Muscle of leg (tissue), 3 donors: ENCODE measurements at regions not wholly inside any gene's neighbourhood (a gene's known extent, or its start where the extent isn't known, plus 50 kb on each side); places are given as distances from the start of the nearest gene placed in this dataset.
A peak's percentile ranks its signal among the peaks of the same experiment; 100 is the strongest.

ENCODE experiments used
- DNase-seq: peaks from one replicate; pipeline ENCODE4 v3.0.0; 2013
- H3K27ac ChIP-seq: one replicate; pipeline ENCODE4 v1.5.1; 2013; ENCODE audit warnings: mild to moderate bottlenecking, low read length, control low read depth
- H3K27me3 ChIP-seq: one replicate; pipeline ENCODE4 v1.6.1; 2013; ENCODE audit warnings: low read length; ENCODE audit not compliant: control insufficient read depth, insufficient read depth
- H3K36me3 ChIP-seq: one replicate; pipeline ENCODE4 v1.6.1; 2013; ENCODE audit warnings: low read length; ENCODE audit not compliant: control insufficient read depth, insufficient read depth
- H3K4me1 ChIP-seq: one replicate; pipeline ENCODE4 v1.6.1; 2013; ENCODE audit warnings: low read length; ENCODE audit not compliant: control insufficient read depth, insufficient read depth
- H3K4me3 ChIP-seq: one replicate; pipeline ENCODE4 v1.5.1; 2013; ENCODE audit warnings: low read length, control low read depth
- H3K9me3 ChIP-seq: replicated peaks from 2 replicates; pipeline ENCODE4 v1.6.1; 2013; ENCODE audit warnings: low read depth, low read length; ENCODE audit not compliant: control insufficient read depth
- WGBS: methylation state at CpG from one replicate; pipeline ENCODE4 v1.1.5; 2013; ENCODE audit warnings: missing lambda C conversion rate; ENCODE audit not compliant: insufficient coverage; 5-methylcytosine and 5-hydroxymethylcytosine counted together

DNA sequence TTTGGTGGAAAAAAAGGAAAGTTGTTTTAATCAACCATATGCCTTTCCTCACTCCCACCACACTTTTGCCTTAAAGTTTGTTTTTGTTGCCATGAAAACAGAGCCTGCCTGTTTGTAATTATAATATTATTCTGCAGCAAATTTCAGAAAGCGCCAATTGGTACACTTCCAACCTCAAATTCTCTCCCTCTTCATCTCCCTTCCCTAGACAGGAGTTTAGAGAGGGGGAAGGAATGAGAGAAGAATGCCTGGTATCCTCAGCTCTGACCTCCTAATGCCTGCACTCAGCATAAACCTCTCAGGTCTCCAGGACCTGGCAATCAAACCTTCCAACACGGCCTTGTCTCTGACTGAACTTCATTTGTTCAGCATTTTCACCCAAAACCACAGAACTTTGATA, 138.4 kb upstream of the HCCS start:
- Histone ChIP-seq H3K36me3 (no peaks in the 10 kb centered on the region), H3K27ac (peak overlapping the region; percentile 69), H3K9me3 (peaks cover 3% of the 10 kb centered on the region), H3K27me3 (no peaks in the 10 kb centered on the region), H3K4me1 (no peaks in the 10 kb centered on the region), H3K4me3 (no peak overlapping the region)
- WGBS: no CpG with 5 or more reads among the region's 2 CpGs
- DNase-seq: peak; percentile 92

DNA sequence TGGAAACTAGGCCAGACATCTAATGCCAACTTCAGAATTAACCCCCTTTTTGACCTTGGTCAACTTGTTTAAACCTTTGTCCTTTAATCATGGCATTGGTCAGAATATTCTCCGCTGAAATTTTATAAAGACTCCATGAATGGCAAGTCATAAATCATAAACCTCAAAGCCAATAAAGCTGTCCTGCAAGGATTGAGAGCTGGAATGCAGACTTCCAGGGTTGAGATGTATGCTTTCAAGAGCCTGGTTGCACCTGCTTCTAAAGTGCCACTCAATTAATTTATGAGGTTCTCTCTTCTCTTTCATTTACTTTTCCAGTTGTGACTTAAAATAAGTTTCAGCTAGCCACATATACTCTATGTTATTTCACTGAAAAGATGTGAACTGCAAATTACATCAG, 136.2 kb upstream of the HCCS start:
- no peaks in the 10 kb centered on the region for H3K9me3 ChIP-seq
- no peak overlapping the region for H3K27ac ChIP-seq
- no peaks in the 10 kb centered on the region for H3K36me3 ChIP-seq
- DNase-seq: no peak
- H3K4me3 ChIP-seq: no peak overlapping the region
- peaks cover 7% of the 10 kb centered on the region for H3K27me3 ChIP-seq
- WGBS: no CpG with 5 or more reads among the region's 1 CpG
- no peaks in the 10 kb centered on the region for H3K4me1 ChIP-seq

DNA sequence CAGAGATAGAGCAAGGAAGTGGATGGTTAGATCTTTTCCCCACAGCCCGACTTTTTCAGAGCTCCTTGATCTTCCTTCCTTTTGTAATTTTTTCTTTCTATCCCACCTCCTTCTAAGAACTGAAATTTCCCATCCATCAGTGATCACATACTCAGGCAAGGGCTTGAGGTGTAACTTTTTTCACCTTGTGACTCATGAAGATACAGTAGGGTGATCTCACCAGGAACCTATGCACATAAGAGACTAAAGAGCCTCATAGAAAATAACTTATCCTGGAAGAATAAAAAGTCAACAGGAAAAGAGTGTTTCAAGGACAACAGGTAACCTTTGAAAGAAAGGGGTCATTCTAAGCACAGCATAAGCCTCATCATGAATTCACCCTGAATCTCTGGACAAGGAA, 131.2 kb upstream of the HCCS start:
- H3K36me3 ChIP-seq: no peaks in the 10 kb centered on the region
- no peak overlapping the region for H3K27ac ChIP-seq
- no peak for DNase-seq
- H3K9me3 ChIP-seq: no peaks in the 10 kb centered on the region
- no peaks in the 10 kb centered on the region for H3K4me1 ChIP-seq
- peaks cover 9% of the 10 kb centered on the region for H3K27me3 ChIP-seq
- WGBS: no CpG with 5 or more reads among the region's 1 CpG
- H3K4me3 ChIP-seq: no peak overlapping the region

DNA sequence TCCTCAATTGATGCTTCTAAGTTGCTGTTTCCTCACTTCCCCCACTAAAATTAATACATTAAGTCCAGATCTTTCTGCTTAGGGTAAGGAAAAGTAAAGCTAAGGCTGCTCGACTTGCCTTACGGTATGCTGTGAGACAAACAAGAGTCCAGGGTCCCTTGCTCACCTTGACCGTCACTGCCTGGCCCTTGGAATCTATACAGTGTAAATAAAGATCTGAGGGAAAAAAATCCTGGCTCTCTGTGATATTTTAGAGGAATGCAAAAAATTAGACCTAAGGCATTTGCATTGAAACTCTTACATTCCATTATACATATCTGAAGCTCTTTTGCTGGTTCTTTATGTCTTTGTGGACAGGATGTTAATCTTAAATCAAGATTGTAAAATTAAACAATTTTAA, 129.6 kb upstream of the HCCS start:
- Histone ChIP-seq H3K27me3 (peaks cover 9% of the 10 kb centered on the region), H3K4me3 (no peak overlapping the region), H3K9me3 (no peaks in the 10 kb centered on the region), H3K4me1 (no peaks in the 10 kb centered on the region), H3K27ac (no peak overlapping the region), H3K36me3 (no peaks in the 10 kb centered on the region)
- DNase-seq: no peak
- WGBS: no CpG with 5 or more reads among the region's 3 CpGs

DNA sequence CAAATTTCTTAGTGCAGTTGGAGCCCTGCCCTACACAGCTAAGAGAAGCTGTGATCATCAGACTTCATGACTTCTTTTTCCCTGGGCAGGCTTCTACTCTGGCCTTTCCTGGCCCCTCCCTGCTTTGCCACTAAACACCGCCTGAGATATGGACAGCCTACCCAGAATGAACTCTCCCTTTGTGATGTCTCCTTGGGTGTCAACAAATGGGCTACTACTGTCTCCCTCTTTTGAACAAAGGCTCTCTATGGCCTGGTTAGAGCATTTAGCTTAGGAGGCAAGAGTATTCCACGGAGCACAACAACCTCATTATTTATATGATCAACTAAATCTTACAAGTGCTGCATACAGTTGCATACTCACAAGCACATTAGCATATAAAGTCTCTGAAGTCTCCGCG, 127.6 kb upstream of the HCCS start:
- Histone ChIP-seq H3K4me3 (no peak overlapping the region), H3K36me3 (no peaks in the 10 kb centered on the region), H3K27me3 (peaks cover 9% of the 10 kb centered on the region), H3K27ac (no peak overlapping the region), H3K4me1 (no peaks in the 10 kb centered on the region), H3K9me3 (no peaks in the 10 kb centered on the region)
- 86% methylated on average over 3 of the region's 4 CpGs for WGBS
- no peak for DNase-seq

DNA sequence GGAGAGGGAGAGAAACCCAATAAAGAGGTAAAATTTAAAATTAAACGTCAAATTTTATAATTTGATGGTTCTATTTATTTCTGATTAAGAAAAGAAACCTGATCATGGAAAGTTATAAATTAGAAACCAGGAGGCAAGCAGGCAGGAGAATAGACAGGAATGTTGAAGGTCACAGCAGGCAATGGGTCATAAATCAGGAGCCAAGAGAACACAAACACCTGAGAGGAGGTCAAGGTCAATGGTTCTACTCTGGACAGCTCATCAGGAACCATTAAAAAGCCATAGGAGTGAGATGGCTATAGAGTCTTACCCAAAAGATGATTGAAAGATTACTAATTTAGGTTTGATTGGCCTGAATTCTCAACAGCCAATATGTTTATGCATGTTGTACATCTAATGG, 126.9 kb upstream of the HCCS start:
- Histone ChIP-seq H3K36me3 (no peaks in the 10 kb centered on the region), H3K27me3 (peaks cover 4% of the 10 kb centered on the region), H3K4me3 (no peak overlapping the region), H3K27ac (no peak overlapping the region), H3K4me1 (no peaks in the 10 kb centered on the region), H3K9me3 (no peaks in the 10 kb centered on the region)
- WGBS: no CpG with 5 or more reads among the region's 1 CpG
- DNase-seq: no peak

DNA sequence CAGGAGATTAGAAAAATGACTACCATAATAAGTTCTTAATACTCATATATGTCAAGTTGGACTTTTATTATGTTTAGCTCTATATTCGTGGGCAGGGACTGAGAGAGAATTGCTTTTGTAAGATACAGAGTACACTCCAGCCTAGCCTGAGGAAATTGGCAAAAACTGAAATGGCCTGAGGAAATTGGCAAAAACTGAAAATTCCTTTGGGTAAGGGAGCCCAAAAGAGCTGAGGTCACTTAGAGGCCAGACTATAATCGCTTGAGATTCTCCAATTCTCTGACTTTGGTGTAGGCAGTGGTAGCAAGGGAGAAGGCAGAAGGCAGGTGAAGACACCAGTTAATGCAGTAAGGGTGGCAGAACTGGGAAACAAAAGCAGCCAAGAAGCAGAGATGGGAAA, 124.5 kb upstream of the HCCS start:
- no peaks in the 10 kb centered on the region for H3K4me1 ChIP-seq
- no peak overlapping the region for H3K4me3 ChIP-seq
- no peaks in the 10 kb centered on the region for H3K36me3 ChIP-seq
- WGBS: 31% methylated on average over 1 of the region's 2 CpGs
- no peaks in the 10 kb centered on the region for H3K9me3 ChIP-seq
- peaks cover 4% of the 10 kb centered on the region for H3K27me3 ChIP-seq
- DNase-seq: no peak
- no peak overlapping the region for H3K27ac ChIP-seq

DNA sequence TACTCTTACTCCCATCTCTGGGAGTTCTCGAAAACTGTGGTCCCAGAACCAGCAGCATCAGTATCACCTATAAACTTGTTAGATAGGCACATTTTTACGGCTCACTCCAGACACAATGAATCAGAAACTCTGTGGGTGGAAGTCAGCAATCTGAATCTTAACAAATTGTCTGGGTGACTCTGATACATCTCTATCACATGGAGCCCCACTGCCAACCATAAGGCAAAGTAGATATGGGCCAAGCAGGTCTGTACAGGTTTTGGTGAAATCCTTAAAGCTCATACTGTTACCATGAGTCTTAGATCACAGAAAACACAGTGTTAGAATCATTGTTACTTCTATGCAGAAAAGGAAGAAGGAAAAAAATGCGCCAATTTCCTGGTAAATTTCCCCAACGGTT, 122.5 kb upstream of the HCCS start:
- Histone ChIP-seq H3K4me1 (no peaks in the 10 kb centered on the region), H3K27me3 (peaks cover 4% of the 10 kb centered on the region), H3K4me3 (no peak overlapping the region), H3K9me3 (no peaks in the 10 kb centered on the region), H3K27ac (no peak overlapping the region), H3K36me3 (no peaks in the 10 kb centered on the region)
- no peak for DNase-seq
- WGBS: no CpG with 5 or more reads among the region's 4 CpGs

DNA sequence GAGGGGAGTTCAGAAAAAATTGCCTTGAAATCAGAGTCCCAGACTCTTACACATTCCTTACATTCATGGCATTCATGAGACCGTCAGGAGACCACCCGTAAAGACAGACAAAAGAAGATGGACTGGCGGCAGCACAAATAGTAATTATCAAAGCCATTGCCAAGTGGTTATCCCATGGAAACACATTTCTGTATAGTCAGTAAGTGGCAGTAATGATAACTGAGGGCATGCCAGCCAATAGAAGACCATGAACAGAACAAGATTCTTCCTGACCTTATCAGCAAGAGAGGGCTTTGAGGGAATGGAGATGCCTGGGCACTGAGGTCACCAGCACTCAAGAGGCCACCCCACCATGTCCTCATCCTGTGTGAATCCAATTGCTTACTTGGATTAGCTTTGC, 121.7 kb upstream of the HCCS start:
- Histone ChIP-seq H3K4me1 (no peaks in the 10 kb centered on the region), H3K27ac (no peak overlapping the region), H3K36me3 (no peaks in the 10 kb centered on the region), H3K27me3 (peaks cover 4% of the 10 kb centered on the region), H3K9me3 (no peaks in the 10 kb centered on the region), H3K4me3 (no peak overlapping the region)
- WGBS: 20% methylated on average over 2 of the region's 3 CpGs
- no peak for DNase-seq

DNA sequence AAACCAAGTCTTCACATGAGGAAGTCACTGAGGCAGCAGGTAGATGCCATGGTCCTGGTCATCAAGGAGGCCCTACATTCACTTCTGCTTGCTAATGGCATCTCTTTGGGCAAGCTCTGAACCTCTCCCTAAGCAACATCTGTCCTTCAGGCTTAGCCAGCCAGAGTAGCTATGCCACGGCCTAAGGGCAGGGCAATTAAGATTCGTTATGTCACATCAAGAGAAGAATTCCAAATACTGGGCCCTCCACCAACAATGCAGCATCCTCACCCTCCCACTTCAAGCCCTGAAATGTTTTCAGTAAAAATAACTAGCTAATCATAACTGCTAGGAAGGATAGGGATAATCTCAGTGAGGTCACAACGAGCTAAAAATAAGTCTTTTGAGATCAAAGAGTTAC, 120.7 kb upstream of the HCCS start:
- no CpG with 5 or more reads among the region's 3 CpGs for WGBS
- Histone ChIP-seq H3K4me3 (no peak overlapping the region), H3K9me3 (no peaks in the 10 kb centered on the region), H3K27ac (peak overlapping the region; percentile 44), H3K27me3 (peaks cover 2% of the 10 kb centered on the region), H3K36me3 (no peaks in the 10 kb centered on the region), H3K4me1 (no peaks in the 10 kb centered on the region)
- no peak for DNase-seq

DNA sequence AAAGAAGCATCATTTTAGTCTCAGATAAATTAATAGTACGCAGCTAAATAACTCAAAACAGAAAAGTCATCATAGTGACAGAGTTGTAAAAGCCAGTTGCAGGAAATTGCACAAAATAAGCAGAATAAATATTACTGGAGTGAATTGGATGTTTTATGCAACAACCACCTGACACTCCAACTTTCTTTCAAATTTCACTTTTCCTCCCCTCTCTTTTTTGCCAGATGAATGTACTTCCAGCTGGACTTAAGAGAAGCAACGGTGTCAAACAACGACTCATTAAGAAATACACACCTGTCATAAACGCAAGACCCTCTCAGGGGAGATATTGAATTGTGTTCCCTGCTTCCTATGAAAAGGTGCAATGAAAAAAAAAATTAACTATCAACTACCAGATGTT, 120.2 kb upstream of the HCCS start:
- no CpG with 5 or more reads among the region's 4 CpGs for WGBS
- Histone ChIP-seq H3K27me3 (peaks cover 2% of the 10 kb centered on the region), H3K27ac (no peak overlapping the region), H3K4me3 (no peak overlapping the region), H3K9me3 (no peaks in the 10 kb centered on the region), H3K4me1 (no peaks in the 10 kb centered on the region), H3K36me3 (no peaks in the 10 kb centered on the region)
- DNase-seq: peak; percentile 70
